ENCODE measurements at regions not wholly inside any gene's neighbourhood (a gene's known extent, or its start where the extent isn't known, plus 50 kb on each side); places are given as distances from the start of the nearest gene placed in this dataset.

- in situ Hi-C loops (cut with MboI; ENCODE audit: low pct_unique_long_range_greater_than_20kb, low sequenced_read_pairs, unreplicated experiment), result no loop called here
- TF ChIP-seq CTCF (IDR thresholded peaks at IDR 0.05; ENCODE audit: extremely low read depth, insufficient read depth, missing control alignments), result no peak
- DNase-seq (ENCODE audit: low spot score), result no peak
Measured at GRCh38 chr4:120491481-120491880, 424.8 kb upstream of the MAD2L1 start.

- in situ Hi-C loops (cut with MboI; ENCODE audit: low pct_unique_long_range_greater_than_20kb, low sequenced_read_pairs, unreplicated experiment), result no loop called here
- no peak for DNase-seq (ENCODE audit: low spot score)
- no peak for TF ChIP-seq CTCF (IDR thresholded peaks at IDR 0.05; ENCODE audit: extremely low read depth, insufficient read depth, missing control alignments)
Measured at GRCh38 chr4:120481756-120482155, 415.1 kb upstream of the MAD2L1 start.

GRCh38 chr4:120472447-120473131 is 405.9 kb upstream of the MAD2L1 start:
- no peak for DNase-seq (ENCODE audit: low spot score)
- no peak for TF ChIP-seq CTCF (IDR thresholded peaks at IDR 0.05; ENCODE audit: extremely low read depth, insufficient read depth, missing control alignments)
- in situ Hi-C loops (cut with MboI; ENCODE audit: low pct_unique_long_range_greater_than_20kb, low sequenced_read_pairs, unreplicated experiment), result no loop called here

- in situ Hi-C loops (cut with MboI; ENCODE audit: low pct_unique_long_range_greater_than_20kb, low sequenced_read_pairs, unreplicated experiment), result no loop called here
- no peak for DNase-seq (ENCODE audit: low spot score)
- TF ChIP-seq CTCF (IDR thresholded peaks at IDR 0.05; ENCODE audit: extremely low read depth, insufficient read depth, missing control alignments), result no peak
Measured at GRCh38 chr4:120466429-120466828, 399.8 kb upstream of the MAD2L1 start.

- no peak for DNase-seq (ENCODE audit: low spot score)
- in situ Hi-C loops (cut with MboI; ENCODE audit: low pct_unique_long_range_greater_than_20kb, low sequenced_read_pairs, unreplicated experiment), result no loop called here
Measured at GRCh38 chr4:120454788-120455187, 388.1 kb upstream of the MAD2L1 start.

GRCh38 chr4:120452536-120452935 is 385.9 kb upstream of the MAD2L1 start:
- in situ Hi-C loops (cut with MboI; ENCODE audit: low pct_unique_long_range_greater_than_20kb, low sequenced_read_pairs, unreplicated experiment), result no loop called here
- DNase-seq (ENCODE audit: low spot score), result no peak
- TF ChIP-seq CTCF (IDR thresholded peaks at IDR 0.05; ENCODE audit: extremely low read depth, insufficient read depth, missing control alignments), result no peak

More at GRCh38 chr4:120454788-120455187, 388.1 kb upstream of the MAD2L1 start:
- TF ChIP-seq CTCF (IDR thresholded peaks at IDR 0.05; ENCODE audit: extremely low read depth, insufficient read depth, missing control alignments), result no peak
